ENCODE measurements at regions not wholly inside any gene's neighbourhood (a gene's known extent, or its start where the extent isn't known, plus 50 kb on each side); places are given as distances from the start of the nearest gene placed in this dataset.

GRCh38 chr12:91609283-91609682 is 426.7 kb upstream of the DCN start:
- Mint-ChIP-seq H3K4me1 (peaks cover 18% of the 10 kb centered on the region), H3K9me3 (peaks cover 3% of the 10 kb centered on the region), H3K27ac (no peak overlapping the region), H3K36me3 (no peaks in the 10 kb centered on the region), H3K4me3 (no peak overlapping the region), H3K27me3 (ENCODE audit: low read depth) (no peaks in the 10 kb centered on the region)
- DNase-seq (ENCODE audit: low spot score in 2 of 2, unreplicated experiment in 2 of 2) = no peak
- no peak for TF ChIP-seq CTCF (IDR thresholded peaks at IDR 0.05; ENCODE audit: unreplicated experiment)

GRCh38 chr12:91608542-91608941 is 425.9 kb upstream of the DCN start:
- Mint-ChIP-seq H3K9me3 (peaks cover 3% of the 10 kb centered on the region), H3K36me3 (no peaks in the 10 kb centered on the region), H3K4me3 (no peak overlapping the region), H3K27ac (no peak overlapping the region), H3K27me3 (ENCODE audit: low read depth) (no peaks in the 10 kb centered on the region), H3K4me1 (peaks cover 22% of the 10 kb centered on the region)
- TF ChIP-seq CTCF (IDR thresholded peaks at IDR 0.05; ENCODE audit: unreplicated experiment) = no peak
- no peak for DNase-seq (ENCODE audit: low spot score in 2 of 2, unreplicated experiment in 2 of 2)

- no peaks in the 10 kb centered on the region for H3K27me3 Mint-ChIP-seq (ENCODE audit: low read depth)
- H3K27ac Mint-ChIP-seq = no peak overlapping the region
- peaks cover 36% of the 10 kb centered on the region for H3K4me1 Mint-ChIP-seq
- no peak for DNase-seq (ENCODE audit: low spot score in 2 of 2, unreplicated experiment in 2 of 2)
- peaks cover under 1% of the 10 kb centered on the region for H3K9me3 Mint-ChIP-seq
- H3K36me3 Mint-ChIP-seq = no peaks in the 10 kb centered on the region
- H3K4me3 Mint-ChIP-seq = no peak overlapping the region
- no peak for TF ChIP-seq CTCF (IDR thresholded peaks at IDR 0.05; ENCODE audit: unreplicated experiment)
Measured at GRCh38 chr12:91606662-91607377, 424.2 kb upstream of the DCN start.

- Mint-ChIP-seq H3K36me3 (no peaks in the 10 kb centered on the region), H3K9me3 (peaks cover 4% of the 10 kb centered on the region), H3K4me3 (no peak overlapping the region), H3K27ac (peak overlapping the region; percentile 86), H3K4me1 (peaks cover 36% of the 10 kb centered on the region), H3K27me3 (ENCODE audit: low read depth) (no peaks in the 10 kb centered on the region)
- no peak for TF ChIP-seq CTCF (IDR thresholded peaks at IDR 0.05; ENCODE audit: unreplicated experiment)
- DNase-seq (ENCODE audit: low spot score in 2 of 2, unreplicated experiment in 2 of 2) = no peak
Measured at GRCh38 chr12:91604897-91605296, 422.3 kb upstream of the DCN start.

- Mint-ChIP-seq H3K4me1 (peaks cover 31% of the 10 kb centered on the region), H3K27me3 (ENCODE audit: low read depth) (no peaks in the 10 kb centered on the region), H3K36me3 (peaks cover 2% of the 10 kb centered on the region), H3K27ac (peak overlapping the region; percentile 48), H3K4me3 (no peak overlapping the region), H3K9me3 (peaks cover 17% of the 10 kb centered on the region)
- TF ChIP-seq CTCF (IDR thresholded peaks at IDR 0.05; ENCODE audit: unreplicated experiment) = no peak
- DNase-seq (ENCODE audit: low spot score in 2 of 2, unreplicated experiment in 2 of 2) = no peak
Measured at GRCh38 chr12:91603060-91603459, 420.4 kb upstream of the DCN start.

Data from mesothelial cell of epicardium (in vitro differentiated cells).